ENCODE measurements at regions not wholly inside any gene's neighbourhood (a gene's known extent, or its start where the extent isn't known, plus 50 kb on each side); places are given as distances from the start of the nearest gene placed in this dataset.

- intact Hi-C loops (cut with DNase I) = no loop called here
- no peak for DNase-seq (ENCODE audit: low spot score)
Observed at GRCh38 chr14:71491931-71492330, 440.3 kb upstream of the RGS6 start.

DNA sequence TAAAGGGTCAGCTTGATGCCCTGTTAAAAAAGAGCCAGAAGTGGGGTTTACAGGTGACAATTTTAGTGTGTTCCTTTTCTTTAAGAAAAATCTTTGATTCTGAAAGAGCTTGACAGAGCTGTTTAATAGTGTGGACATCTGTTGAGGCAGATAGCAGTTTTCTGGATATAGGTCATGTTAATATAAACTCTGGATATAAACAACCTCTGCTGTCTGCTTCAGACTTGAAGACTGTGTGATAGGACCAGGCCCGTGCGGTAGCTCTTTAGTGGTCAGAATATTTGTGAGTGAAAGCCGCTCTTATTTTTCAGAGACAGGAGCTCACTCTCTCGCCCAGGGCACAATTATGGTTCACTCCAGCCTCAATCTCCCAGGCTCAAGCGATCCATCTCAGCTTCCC lies 439.9 kb upstream of the RGS6 start:
- intact Hi-C loops (cut with DNase I) = no loop called here
- DNase-seq (ENCODE audit: low spot score) = no peak

DNA sequence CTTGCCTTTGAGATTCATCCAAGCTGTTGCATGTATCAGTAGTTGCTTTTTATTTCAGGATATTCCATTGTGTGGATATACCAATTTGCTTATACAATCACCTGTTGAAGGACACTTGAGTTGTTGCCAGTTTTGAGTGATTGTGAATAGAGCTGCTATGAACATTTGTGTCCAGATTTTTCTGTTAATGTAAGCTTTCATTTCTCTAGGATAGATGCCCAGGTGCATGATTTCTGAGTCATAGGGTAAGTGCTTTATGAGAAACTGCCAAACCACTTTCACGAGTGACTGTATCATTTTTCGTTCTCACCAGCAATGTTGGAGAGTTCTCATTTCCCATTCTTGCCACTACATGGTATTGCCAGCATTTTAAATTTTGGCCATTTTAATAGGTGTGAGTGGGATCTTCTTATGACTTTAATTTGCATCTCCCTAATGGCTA lies 434.6 kb upstream of the RGS6 start:
- intact Hi-C loops (cut with DNase I) = no loop called here
- DNase-seq (ENCODE audit: low spot score) = no peak

GRCh38 chr14:71498212-71498611 lies 434.0 kb upstream of the RGS6 start:
- intact Hi-C loops (cut with DNase I) = no loop called here

DNA sequence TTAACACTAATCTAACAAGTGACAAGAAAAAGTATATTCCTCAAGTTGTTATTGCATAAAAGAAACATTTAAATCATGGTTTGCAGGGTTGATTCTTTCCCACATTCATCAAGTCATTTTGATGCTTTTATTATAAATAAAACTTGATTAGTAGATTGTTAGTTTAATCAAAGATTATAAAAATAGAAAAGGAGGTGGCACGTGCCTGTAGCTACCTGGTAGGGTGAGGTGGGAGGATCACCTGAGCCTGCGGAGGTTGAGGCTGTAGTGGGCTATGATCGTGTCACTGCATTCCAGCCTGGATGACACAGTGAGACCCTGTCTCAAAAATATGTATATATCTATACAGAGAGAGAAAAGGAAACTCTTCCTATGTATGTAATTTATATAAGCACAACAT lies 433.2 kb upstream of the RGS6 start:
- intact Hi-C loops (cut with DNase I) = no loop called here
- no peak for DNase-seq (ENCODE audit: low spot score)

More at GRCh38 chr14:71498212-71498611, 434.0 kb upstream of the RGS6 start:
- DNase-seq (ENCODE audit: low spot score) = no peak

GRCh38 chr14:71507681-71508080 lies 424.5 kb upstream of the RGS6 start:
- DNase-seq (ENCODE audit: low spot score) = no peak
- intact Hi-C loops (cut with DNase I) = no loop called here

GRCh38 chr14:71508901-71509300 lies 423.3 kb upstream of the RGS6 start:
- DNase-seq (ENCODE audit: low spot score) = no peak
- intact Hi-C loops (cut with DNase I) = no loop called here

DNA sequence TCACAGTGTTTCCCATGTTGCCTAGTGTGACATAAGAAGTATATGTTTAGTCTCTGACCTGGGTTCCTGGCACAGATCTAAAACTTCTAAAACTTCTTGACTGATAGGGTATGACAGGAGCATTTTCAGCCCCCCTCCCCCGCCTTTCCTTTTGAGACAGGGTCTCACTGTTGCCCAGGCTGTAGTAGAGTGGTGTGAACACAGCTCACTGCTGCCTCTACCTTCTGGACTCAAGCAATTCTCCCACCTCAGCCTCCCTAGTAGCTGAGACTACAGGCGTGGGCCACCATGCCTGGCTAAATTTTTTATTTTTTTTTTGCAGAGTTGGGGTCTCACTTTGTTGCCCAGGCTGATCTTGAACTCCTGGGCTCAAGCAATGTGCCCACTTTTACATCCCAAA lies 421.1 kb upstream of the RGS6 start:
- DNase-seq (ENCODE audit: low spot score) = no peak

DNA sequence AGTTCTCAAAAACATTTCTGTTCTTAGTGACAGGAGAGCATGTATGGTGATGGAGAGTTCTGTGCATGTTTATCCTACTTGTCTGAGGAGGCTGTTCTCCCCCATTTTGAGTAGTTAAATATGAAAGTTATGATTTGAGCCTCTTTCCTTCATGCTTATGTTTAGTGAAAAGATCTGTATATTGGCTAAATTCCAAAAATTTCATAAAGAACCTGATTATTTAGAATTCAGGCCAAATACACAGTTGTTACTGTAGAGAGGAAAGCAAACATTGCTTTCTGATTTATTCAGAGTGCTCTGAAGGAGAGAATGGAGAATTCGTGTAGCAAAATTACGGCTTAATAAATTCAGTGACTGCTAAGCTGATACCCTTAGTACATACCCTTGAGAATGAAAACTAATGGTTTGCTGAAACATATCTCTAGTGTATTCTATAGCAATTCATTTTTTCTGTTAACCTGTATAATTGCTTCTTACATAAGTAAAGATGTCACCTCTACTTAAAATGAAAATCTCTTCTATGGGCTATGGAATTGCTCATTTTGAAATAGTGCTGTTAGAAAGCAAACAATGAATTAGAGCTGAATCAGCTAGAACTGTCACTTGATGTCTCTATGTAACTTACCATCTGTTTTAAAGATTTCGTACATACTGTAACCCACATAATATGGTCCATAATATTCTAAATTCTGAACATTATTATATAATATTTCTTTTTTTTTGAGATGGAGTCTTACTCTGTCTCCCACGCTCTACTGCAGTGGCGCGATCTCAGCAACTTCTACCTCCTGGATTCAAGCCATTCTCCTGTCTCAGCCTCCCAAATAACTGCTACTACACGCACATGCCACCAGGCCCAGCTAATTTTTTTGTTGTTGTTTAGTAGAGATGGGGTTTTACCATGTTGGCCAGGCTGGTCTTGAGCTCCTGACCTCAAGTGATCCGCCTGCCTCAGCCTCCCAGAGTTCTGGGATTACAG lies 417.0 kb upstream of the RGS6 start:
- no peak for DNase-seq (ENCODE audit: low spot score)
- intact Hi-C loops (cut with DNase I) = no loop called here

More for the DNA sequence above, 421.1 kb upstream of the RGS6 start:
- intact Hi-C loops (cut with DNase I) = no loop called here

DNA sequence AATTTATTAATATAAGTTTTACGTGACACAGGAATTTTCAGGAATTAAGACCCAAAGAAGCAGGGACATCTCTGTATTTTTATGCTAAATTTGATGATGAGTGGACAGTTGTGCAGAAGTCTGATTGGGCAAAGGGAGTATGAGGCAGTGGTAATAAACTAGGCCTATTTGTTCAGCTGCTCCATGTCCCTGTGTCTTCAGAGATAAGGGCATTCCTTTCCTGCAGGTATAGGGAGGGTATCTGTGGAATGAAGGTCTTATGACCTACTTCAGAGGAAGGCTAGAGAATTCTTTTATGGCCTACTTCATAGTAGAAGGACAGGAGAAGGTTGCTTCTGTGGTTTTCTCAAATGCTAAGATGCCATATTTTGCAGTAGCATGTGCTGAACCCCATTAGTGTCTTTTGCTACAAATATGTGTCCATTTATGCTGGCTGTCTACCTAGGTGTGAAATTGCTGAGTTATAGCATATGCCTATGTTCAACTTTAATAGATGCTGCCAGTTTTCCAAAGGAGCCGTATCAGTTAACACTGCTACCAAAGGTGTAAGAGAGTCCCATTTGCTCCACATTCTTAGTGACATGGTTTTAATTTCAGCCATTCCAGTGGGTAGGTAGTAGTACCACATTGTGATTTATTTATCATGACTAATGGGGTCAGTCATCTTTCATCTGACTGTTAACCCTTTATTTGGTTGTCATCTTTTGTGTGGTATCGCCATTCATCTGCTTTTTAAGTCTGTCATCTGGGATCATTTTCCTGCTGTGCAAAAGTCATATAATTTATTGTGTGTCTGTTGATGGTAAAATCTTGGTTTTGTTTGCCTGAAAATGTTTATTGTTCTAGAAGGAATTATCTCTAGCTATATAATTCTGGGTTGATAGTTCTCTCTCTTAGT lies 410.7 kb upstream of the RGS6 start:
- no peak for DNase-seq (ENCODE audit: low spot score)
- intact Hi-C loops (cut with DNase I) = no loop called here

- no peak for DNase-seq (ENCODE audit: low spot score)
- intact Hi-C loops (cut with DNase I) = no loop called here
Observed at GRCh38 chr14:71523630-71524319, 408.5 kb upstream of the RGS6 start.

- DNase-seq (ENCODE audit: low spot score) = no peak
- intact Hi-C loops (cut with DNase I) = no loop called here
Observed at GRCh38 chr14:71524320-71524982, 407.8 kb upstream of the RGS6 start.

- no peak for DNase-seq (ENCODE audit: low spot score)
Observed at GRCh38 chr14:71525663-71526221, 406.5 kb upstream of the RGS6 start.

GRCh38 chr14:71526388-71526787 lies 405.8 kb upstream of the RGS6 start:
- intact Hi-C loops (cut with DNase I) = no loop called here
- DNase-seq (ENCODE audit: low spot score) = no peak

More at GRCh38 chr14:71525663-71526221, 406.5 kb upstream of the RGS6 start:
- intact Hi-C loops (cut with DNase I) = no loop called here

GRCh38 chr14:71527838-71528237 lies 404.4 kb upstream of the RGS6 start:
- intact Hi-C loops (cut with DNase I) = no loop called here
- DNase-seq (ENCODE audit: low spot score) = no peak

DNA sequence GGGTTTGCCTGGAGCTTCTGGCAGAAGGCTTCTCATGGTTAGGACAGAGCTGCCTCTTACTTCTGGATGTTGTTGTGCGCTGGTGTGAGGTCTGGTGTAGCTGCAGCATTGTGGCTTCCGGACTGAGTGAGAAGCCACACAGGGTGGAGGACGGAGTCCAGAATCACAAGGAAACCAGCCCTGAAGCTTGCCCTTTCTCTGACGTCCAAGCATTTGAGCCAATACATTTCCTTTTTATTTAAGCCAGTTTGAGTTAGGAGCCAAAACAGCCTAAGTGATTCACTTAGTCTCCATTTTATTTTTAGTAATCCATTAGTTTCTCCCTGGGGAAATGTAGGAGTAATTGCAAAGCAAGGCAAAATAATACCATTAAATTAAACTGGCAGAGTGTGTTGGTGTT lies 402.4 kb upstream of the RGS6 start:
- DNase-seq (ENCODE audit: low spot score) = peak; percentile 87
- intact Hi-C loops (cut with DNase I) = no loop called here

- DNase-seq (ENCODE audit: low spot score) = peak; percentile 81
- intact Hi-C loops (cut with DNase I) = no loop called here
Observed at GRCh38 chr14:71532344-71532743, 399.9 kb upstream of the RGS6 start.

- intact Hi-C loops (cut with DNase I) = no loop called here
- DNase-seq (ENCODE audit: low spot score) = no peak
Observed at GRCh38 chr14:71532790-71533189, 399.4 kb upstream of the RGS6 start.

DNA sequence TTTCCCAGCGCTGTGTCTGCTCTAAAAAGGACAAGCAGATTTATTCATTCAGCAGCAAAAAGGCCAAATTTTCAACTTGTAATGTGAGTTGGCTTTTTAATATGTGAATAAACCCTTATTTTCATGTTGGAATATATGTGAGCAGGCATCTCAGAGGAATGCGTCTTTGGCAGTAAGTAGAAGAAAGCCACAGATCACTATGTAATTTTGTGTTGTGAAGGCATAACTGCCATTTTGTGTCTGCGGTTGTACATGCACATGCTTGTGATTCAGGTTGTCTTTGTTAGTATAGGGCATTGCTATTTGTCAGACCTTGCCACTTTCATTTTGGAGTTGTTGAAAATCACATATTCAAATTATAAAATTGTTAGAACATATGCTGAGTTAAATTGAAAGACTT lies 398.8 kb upstream of the RGS6 start:
- no peak for DNase-seq (ENCODE audit: low spot score)
- intact Hi-C loops (cut with DNase I) = no loop called here

Measured in posterior vena cava (tissue), 2 donors.